NCI-H748 (cell line): ENCODE measurements at regions not wholly inside any gene's neighbourhood (a gene's known extent, or its start where the extent isn't known, plus 50 kb on each side); places are given as distances from the start of the nearest gene placed in this dataset.

Experiments
- DNase-seq: peaks from one replicate; lab custom pipeline; 2025; ENCODE audit not compliant: unreplicated experiment; lab: John Stamatoyannopoulos, UW

DNA sequence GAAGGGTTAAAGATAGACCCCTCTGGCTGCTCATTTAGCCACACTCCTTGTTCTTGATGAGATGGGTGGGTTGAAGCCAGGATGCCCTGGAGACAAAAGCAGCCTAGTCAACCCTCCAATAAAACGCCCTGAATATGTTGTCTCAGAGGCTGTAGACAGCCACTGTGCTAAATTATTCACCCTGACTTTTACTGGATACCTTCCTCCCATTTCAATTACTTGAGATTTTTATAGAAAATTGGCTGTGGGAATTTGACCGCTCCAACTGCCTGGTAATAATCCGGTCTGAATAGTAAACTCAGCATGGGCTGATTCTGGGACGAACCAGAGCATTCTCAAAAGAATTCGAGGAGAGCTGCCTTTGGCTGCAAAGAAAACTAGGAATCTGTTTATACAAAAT is 104.2 kb downstream of the SNX18 start:
- no peak for DNase-seq

DNA sequence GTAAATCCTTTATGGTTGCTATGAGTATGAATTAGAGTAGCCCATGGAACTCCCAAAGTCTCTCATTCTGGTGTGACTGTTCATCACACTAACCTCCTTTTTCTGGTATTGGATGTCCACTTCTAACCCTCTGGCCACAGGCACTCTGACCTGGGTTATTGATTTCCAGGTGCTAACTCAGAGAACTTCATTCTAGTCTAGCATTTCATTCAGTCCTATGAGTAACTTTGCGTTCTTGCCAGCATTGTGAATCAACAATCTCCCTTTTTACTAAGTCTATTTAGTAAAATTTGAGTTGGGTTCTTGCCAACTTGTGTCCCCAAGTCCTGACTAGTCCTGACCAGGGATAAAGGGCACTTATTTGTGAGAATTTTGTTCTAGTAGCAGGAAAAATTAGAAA is 103.5 kb downstream of the SNX18 start:
- DNase-seq: no peak

DNA sequence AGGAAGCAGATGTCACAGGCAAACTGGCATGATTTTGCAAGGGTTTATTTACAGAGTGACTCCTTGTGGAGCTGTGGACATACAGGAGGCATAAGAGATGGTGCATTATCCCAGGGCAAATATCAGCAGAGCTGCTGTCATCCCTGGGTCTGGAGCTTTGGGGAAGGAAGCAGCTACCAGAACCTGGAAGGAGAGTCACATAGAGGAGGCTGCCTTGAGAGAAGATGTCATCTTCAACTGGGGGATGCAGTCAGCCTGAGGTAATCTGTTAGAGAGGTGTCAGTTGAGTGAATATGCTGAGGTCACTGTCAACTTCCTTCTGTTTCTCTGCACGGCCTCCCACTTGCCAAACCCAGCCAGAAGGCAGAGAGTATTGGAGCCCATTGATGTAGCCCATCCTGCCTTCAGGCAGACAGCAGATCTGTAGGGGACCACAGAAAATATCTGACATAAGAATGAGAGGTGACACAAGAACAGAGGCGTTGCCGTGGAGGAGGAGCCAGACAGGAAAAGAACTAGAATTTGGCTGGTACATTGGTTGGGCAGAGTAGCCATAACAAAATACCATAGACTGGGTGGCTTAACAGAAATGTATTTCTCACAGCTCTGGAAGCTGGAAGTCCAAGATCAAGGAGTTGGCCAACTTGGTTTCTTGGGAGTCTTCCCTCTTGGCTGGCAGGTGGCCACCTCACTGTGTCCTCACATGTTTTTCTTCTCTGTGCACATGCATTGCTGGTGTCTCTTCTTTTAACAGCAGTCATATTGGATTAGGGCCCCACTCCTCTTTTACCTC is 102.8 kb downstream of the SNX18 start:
- DNase-seq: no peak

DNA sequence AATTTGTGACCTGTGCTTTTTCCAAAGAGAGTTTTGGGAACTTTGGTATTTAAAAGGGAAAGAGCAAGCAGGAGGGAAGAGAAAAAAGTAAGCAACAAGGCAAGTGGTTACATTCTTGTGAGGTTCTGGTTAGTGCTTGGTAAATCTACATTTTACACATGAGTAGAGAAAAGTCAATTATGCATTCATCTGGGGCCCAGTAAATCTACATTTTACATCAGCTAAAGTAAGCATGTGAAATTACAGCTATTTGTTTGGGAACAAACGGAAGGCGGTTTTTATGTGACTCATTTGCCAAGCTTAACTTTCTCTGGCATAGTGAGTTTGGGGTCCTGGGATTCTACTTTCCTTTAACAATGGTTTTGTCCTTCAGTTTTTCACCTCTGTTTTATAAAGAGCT is 102.2 kb downstream of the SNX18 start:
- DNase-seq: no peak

DNA sequence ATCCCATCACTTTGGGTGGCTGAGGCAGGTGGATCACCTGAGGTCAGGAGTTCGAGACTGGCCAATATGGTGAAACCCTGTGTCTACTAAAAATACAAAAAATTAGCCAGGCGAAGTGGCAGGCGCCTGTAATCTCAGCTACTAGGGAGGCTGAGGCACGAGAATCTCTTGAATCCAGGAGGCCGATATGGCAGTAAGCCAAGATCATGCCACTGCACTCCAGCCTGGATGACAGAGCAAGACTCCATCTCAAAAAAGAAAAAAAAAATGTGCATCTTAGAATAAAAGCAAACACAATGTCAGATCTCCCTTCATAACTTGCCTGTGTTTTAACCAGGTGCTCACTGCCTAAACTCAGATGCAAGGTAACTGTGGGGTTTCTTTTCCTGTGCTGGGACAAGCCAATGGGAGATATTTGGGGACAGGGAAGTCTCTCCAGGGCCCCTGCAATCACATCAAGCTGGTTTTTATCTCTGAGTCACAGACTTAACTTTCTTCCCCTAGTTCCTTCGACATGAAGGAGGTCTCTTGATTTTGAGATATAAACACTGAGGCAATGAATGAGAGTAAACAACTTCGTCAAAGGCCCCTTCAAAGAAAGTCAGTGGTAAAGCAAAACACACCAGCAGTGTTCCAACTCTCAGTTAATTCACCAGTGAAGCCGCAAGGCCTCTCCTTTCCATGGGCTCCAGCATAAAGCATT is 99.1 kb downstream of the SNX18 start:
- DNase-seq: no peak

DNA sequence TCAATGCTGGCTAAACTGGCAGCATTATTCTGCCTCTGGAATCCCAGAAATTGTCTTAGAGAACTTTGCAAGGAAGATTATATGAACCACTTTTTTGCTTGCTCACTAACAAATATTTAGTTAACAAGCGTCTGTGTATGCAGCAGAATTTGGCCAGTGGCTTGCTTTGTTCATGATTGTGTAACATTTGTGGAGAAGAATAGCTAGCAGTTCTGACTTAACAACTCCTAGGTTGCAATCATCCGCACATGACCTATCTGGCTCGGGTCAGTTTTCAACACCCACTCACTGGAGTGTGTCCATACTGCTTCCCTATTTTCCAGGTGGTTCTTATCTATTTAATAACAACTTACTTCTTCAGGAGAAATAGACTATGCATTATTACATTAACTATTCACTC is 98.5 kb downstream of the SNX18 start:
- no peak for DNase-seq

DNA sequence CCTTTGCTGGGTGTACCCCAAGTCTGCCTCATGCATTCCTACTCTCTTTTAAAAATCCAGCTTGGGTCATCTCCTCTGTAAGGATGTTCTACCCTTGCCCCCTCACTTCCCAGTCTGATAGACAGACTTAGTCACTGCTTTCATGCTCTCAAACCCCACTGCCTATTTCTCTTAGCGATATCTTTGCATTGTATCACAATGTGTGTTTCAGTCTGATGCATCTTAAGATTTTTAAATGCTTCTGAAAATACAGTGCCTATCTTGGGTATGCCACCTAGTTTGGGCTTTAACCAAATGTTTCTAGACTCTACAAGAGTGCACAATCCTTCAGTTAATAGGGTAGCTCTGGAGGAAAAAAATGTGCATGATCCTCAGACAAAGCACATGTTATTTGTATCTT is 97.8 kb downstream of the SNX18 start:
- DNase-seq: no peak

DNA sequence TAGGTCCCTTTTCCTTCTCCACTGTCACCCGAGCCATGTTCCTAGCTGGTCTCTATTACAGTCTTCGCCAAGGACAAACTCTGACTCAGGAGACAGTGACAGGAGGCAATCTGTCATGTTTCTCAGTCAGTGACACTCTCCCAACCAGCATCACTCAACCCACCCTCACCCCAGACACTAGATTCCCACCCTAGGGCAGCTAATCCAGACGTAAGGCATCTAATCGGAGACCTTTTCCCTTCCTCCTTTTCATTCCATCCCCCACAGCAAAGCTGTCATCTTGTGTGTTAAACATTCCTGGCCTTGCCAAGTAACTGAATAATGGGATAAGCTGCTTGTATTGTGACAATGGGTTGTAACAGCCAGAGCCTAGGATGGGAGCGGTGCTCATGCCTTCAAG is 95.2 kb downstream of the SNX18 start:
- no peak for DNase-seq

DNA sequence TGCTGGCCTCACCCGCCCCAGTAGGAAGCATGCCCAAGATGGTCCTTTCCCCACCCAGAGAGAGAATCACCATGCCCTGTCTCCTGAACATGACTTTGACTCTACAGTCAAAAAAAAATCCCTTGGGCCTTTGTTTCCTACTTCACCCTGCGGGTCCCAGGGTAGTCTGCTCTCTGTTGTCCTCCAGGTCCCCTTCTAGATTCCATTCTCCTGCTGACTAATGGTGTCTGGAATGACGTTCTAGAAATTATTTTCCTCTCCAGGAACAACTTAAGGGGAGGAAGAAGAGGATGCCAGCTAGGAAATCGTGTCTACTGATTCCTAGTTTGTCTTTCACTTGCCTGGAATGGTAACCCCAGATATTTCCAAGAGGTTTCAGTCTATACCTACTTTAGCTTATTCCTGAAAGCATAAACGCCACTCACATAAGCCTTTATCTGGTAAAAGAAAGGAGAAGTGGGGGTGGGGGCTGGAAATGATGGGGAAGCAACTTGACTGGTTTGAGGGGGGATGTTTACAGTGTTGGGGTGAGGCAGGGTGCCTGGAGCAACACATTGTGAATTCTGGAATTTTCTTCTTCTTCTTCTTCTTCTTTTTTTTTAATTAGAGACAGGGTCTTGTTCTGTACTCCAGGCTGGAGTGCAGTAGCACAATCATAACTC is 93.9 kb downstream of the SNX18 start:
- no peak for DNase-seq

DNA sequence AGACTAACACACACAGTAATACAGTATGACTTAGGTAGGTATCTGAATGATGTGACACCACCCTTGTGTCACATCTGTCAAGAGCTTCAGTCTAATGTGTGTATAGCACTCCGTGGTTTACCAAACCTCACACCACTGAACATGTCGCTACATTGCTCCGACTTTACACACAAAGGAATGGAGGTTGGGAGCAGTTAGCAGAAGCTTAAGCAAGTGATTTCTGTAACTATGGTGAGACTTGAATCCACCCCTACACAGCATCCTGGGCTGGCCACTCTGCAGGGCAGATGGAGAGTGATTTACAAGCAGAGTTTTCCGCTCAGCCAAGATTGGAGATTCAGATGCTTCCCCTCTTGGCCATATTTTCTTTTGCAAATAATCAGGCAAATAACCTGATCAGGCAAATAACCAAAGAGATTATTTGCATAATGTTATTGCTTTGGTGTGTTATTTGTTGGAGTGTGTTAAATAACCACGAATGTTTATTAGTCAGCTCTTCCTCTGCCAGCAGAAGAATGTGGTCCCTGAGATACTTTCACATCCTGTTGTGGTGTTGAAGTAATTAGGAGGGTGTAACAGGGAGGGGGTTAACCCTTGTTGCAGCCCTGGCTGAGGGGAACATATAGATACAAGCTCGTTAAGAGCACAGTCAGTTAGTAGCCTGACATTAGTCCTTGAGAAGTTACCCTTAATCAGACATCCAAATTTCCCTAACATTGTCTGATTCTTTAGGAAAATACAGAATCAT is 92.8 kb downstream of the SNX18 start:
- no peak for DNase-seq

DNA sequence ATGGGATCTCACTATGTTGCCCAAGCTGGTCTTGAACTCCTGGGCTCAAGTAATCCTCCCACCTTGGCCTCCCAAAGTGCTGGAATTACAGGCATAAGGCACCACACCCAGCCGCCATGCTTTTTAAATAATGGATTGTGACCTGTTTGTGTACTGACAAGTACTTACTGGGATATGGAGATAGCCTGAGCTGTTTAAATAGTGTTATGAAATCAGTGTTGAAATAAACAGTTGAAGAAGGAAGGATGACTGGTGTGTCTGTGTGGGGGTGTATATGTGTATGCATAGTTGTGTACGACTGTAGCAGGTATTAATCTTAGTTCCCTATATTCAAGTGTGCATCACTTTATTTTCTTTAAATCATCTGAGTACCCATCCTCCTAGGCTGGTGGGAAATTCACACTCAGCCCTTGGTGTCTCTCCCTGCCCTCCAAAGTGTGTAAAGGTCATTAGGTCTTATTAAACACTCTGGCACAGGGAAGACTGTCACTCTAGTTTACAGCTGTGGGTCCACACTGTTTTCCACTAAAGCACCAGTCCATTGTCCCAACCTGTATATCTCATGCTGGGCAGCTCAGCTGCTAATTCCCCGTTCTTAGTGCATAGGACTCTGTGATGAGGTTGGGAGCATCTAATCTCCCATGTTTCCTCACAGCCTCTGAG is 91.0 kb downstream of the SNX18 start:
- no peak for DNase-seq

DNA sequence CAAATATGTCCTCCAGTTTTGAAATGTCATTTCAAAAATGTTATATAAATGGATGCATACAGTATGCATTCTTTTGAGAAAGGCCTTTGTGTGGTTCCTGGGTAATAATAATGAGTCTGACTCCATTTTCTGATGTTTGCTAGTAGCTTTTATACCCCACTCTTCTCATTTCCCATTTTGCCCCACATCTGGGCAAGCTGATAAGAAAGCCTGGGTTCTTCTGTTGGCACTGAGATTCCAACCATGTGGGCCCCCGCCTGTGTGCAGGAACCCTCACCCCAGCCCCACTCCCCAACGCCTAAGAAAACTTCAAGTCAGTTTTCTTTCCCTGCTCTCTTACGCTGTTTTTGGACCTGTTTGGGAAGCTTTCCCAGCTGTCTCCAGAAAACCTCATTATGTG is 89.4 kb downstream of the SNX18 start:
- DNase-seq: no peak

DNA sequence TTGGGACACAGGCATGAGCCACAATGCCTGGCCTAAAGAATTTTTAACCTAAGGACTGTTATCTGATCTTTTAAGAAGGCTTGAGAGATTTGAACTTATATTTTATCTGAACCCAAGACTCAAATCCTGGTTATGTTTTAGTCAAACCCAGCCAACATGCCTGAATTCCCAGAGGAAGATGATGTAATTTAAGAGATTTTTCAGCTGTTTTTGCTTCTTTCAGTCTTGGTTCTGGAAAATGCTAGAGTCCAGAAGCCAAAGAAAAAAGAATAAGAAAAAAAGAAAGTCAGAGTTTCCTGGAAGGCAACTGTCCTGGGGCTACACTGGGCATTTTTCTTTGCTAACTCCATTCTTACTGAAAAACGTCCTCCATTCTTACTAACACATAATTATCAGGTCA is 85.8 kb downstream of the SNX18 start:
- no peak for DNase-seq

DNA sequence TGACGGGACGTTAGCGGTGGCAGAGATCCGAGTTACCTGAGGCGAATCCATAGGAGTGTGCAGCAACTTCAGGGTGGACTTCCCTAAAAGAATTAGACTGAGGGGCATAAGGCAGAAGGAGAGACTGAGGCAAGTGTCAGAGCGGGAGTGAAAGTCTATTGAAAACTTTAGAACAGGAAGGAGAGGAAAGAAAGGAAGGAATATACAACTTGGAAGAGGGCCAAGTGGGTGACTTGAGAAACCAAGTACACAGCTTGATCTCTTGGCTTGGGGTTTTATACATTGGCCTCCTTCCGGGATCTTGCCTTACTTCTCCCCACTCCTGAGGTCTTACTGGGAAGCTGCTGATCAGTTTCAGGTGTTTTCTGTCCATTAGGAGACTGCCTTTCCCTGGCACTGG is 84.9 kb downstream of the SNX18 start:
- DNase-seq: no peak

DNA sequence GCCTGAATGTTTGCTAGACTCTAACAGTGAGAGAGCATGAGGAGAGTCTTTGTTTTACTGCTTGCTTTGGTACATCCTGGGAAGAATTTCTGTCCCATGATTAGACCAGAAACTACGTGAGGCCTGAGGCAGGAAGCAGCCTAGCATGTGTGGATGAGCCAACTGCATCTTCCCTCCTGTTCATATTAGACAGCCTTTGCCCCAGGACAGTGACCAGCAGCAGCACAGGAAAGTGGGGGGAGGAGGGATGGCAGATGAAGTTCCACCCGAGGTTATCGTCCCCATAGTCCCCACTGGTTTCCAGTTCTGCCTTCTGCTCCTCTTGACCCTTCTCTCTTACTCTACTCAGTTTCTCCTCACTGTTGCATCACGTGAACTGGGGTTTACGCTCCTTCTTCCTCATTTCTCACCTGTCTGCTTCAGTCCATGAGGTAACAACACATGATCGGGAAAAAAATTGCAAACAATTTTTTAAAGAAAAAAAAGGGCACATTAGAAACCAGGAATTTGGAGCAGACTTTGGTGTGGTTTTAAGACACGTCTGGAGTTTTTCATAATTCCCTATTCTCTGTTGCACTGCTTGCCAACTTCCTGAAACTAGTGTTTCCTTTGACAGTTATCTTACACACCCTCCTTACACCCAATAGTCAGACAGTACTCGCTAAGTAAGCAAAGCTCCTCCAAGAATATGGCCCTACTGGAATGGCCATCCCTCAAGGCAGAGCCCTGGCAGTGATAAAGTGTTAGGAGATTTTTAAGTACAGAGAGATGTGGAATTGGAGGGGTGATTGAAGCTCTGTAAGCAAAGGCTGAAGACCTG is 84.1 kb downstream of the SNX18 start:
- DNase-seq: no peak
